GM18909 (cell line): ENCODE measurements at regions not wholly inside any gene's neighbourhood (a gene's known extent, or its start where the extent isn't known, plus 50 kb on each side); places are given as distances from the start of the nearest gene placed in this dataset.

Source experiments
- ATAC-seq: cut with Tn5 transposase; IDR thresholded peaks from one replicate; pipeline ENCODE4 v1.9.1; 2021; ENCODE audit warnings: mild to moderate bottlenecking; ENCODE audit not compliant: unreplicated experiment, poor library complexity

DNA sequence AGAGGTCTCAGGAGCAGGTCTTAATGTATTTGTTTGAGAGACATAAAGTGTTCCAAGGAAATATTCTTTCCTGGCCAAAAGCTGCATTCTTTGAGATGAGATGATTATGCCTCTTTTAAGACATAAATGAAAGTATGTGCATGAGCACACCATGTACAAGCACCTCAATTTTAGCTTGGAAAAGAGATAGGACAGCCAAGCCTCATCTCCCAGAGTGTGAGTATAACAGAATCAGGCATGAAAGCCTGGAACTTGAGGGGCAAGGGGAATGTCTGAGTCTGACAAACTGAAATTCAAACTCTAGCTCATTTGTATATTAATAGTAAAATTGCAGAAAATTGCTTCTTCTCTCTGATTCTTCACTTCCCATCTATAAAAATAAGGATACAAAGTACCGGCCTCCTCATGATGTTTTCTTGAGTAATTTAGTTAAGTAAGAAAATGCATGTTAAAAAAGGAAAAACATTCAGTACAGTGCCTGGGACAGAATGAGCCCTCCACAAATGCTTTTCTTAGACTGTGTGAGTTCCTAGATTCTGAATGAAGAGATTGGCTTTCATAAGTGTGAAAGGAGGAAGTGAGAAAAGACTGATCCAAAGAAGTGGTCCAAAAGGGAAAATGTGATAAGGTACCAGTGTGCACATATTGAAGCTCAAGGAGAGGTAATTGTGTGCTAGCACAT lies 1260.9 kb upstream of the SORCS1 start:
- no peak for ATAC-seq

DNA sequence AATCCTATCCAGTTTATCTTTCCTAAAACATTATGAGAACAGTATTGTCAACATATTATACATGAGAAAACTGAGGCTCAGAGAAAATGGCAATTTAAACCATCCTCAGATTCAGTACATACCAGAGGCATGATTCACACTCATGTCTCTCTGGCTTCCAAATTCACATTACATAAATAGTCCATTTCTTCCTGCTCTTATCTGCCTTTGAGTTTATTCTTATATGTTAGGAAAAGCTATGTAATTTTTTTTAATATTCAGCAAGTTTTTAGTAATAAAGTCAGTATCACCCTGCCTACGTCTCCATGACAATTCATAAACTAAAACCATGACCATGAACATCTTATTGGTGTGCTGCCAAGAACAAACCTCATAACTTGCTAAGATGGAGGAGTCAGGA lies 1260.2 kb upstream of the SORCS1 start:
- ATAC-seq, result no peak

DNA sequence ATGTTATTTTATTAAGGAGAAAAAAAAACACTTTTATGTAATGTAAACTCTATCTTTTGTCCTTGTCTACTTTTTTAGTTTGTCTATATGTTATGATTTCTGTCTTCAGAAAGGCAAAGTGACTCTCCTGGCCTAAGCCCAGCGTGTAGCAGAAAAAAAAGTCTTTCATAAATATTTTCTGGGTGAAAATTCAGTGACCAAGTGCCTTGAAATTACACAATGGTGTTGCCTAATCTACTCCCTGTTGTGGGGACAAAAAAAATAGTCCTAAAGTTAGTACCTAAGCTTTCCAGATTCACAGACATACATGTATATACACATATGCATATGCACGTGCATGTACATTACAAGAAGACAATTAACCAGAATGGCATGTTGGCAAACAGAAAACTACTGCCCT lies 1257.8 kb upstream of the SORCS1 start:
- no peak for ATAC-seq

DNA sequence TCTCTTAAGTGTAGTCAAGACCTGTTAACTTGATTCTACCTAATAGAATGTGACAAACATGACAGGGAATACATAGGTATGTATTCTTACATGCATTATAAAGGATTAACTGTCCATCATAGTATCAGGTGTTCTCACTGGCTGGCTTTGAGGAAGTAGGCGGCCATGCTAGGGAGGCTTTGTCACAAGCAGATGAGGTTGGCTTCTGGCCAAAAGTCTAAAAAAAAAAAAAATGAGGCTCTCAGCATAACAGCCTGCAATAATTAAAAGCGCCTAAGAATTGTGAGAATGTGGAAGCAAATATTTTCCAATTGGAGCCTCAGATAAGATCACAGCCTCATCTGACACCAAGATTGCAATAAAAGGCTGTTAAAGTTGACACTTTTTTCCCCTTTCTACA lies 1256.8 kb upstream of the SORCS1 start:
- ATAC-seq, result no peak

DNA sequence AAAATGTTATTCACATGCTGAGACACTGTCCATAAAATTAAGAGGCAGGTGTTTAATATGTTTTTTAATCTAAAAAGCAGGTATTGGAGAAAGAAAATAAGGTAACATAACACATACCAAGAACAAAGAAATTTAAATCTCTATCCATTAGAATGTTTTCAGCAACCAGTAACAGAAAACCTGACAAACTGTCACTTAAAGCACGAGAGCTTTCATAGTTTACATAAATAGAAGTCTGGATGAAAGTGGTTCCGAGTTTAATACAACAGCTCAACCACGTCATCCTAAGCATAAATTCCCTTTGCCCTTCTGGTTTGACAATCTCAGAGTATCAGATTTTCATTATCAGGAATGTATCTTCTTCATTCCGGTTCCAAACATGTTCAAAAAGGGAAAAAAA lies 1249.4 kb upstream of the SORCS1 start:
- no peak for ATAC-seq

DNA sequence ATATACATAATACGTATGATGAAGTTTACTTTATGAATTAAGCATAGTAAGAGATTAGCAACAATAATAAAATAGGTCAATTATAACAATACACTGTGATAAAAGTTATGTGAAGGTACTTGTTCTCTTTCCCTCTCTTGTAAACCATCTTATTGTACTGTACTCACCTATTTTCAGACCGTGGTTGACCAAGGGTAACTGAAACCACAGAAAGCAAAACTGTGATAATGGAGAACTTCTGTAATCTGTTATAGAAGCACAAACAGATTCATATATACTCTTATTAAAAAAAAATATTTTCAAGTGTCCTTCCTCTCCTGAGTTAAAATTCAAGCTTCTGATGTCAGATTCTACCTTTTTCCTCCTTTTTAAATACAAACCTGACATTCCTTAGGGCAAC lies 1247.8 kb upstream of the SORCS1 start:
- no peak for ATAC-seq

DNA sequence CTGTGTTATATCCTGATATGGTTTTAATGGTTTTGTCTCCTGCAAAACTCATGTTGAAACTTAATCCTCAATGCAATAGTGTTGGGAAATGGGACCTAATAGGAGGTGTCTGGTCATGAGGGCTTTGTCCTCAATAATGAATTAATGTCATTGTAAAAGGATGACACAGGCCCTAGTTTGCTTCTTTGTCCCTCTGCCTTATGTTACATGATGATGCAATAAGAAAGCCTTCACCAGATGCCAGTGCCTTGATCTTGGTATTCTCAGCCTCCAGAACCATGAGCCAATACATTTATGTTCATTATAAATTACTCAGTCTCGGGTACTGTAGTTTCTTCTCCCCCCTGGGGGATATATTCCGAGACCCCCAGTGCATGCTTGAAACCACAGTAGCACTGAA lies 1247.4 kb upstream of the SORCS1 start:
- no peak for ATAC-seq

DNA sequence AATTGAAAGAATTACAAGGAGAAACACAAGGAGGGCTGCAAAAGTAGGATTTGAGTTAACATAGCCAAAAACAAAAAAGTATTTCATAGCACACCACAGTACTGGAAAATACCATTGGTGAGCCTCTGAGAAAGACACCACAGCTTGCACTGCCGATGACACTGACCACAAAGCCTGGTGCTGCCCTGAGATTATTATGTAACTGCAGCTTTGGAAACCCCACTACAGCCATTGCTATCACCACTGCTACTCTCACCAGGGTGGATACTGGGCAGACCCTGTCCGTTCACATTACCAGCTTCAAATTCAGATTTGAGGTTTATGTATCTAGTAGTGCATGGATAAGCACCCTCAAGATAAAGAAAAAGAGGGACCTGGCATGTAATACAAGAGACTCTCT lies 1246.7 kb upstream of the SORCS1 start:
- ATAC-seq, result no peak

DNA sequence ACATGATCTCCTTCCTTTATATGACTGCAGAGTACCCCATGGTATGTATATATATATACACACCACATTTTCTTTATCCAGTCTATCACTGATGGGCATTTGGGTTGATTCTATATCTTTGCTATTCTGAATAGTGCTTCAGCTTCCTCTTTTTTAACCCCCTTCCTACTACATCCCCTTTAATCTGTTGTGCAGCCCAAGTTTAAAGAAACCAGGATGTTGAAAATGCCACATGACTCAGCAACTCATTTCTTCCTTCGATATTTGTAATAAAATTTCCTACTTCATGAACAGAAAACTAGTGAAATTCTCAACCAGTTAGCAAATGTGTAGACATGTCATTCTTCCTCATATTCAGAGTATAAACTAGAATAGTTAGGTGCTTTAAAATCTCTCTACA lies 1245.7 kb upstream of the SORCS1 start:
- no peak for ATAC-seq

DNA sequence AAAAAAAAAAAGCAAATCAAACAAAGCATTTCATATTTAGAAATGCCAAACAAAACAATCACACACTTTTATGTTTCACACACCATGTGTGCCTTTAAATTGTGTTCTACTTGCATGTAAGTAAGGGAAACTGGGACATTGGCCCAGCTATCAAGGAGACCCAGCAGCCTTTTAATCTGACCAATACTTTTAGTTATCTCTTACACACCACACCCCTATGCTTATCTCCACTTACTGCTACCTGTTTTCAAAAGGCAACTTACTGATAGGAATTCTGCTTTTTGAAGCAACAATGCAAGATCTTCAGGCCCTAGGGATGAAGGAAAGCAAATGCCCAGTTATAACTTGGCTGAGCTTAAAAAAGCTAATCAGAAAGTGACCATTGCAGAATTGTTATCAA lies 1244.8 kb upstream of the SORCS1 start:
- ATAC-seq, result no peak

DNA sequence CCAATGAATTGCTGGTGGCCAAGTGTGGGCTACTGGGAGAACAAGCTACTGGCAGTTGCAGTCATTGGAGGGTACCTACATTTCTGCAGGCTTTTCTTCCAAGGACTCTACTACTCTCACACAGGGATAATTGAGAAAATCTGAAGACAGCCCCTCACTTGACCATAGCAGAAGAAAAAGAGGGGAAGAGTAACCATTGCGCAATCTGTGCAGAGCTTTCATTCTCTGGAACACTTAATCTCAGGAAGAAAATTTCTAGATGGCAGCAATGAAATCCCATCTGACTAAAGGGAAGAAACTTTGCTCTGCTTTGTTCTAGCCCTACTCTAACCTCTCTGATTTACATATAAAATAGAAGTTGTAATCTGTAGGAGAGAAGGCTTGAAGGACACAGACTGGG lies 1239.6 kb upstream of the SORCS1 start:
- ATAC-seq, result no peak

DNA sequence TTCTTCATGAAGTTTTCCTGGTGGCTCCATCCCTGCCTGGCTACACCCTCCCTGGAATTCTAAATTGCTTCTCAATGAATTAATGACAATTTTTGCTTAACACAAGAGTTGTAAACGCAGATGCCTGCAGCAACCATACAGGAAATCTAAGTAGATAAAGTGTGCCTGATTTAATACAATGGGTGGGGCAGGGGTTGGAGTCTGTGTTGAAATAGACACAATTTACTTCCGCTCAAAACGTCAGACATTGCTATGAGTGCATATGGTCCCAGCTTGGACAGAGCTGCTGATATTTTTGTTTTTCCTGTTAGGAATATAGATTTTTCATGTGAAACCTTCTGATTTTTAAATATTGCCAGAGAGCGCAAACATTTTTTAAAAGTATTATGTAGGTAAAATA lies 1235.0 kb upstream of the SORCS1 start:
- ATAC-seq, result no peak

DNA sequence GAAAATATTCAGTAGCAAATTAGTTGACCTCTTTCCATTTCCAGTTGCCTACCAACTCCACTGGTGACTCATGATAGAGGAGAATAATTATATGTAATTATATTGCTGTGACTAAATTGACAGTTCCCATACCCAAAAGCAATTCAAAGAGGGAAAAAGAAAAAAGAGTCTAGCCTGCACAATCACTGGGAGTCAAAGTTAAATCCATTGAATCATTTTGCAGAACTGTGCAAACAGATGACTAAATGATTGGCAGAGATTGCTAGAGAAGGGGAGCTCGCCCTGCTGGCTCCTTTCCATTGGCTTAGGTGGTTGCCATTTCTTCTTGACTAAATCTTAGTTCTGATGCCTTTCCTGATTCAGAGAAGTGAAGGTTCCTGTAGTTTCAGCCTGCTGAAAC lies 1228.6 kb upstream of the SORCS1 start:
- ATAC-seq, result no peak

DNA sequence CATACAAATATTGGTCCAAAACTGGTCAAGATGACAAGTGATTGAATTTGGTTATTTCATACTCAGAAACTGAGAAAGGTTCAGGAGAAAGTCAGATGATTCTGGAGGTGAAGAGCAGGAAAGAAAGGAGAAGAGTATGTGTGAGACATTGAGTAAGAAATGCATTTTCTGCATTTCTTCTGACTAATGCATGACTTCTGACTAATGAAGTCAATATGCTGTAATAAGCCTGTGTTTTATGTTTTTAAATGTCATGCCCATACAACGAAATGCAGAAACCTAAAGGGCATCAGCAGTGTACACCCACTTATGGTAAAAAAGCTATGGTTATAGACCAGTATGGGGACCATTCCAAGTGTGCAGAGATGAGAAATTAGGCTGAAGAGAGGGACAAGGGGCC lies 1227.8 kb upstream of the SORCS1 start:
- no peak for ATAC-seq

DNA sequence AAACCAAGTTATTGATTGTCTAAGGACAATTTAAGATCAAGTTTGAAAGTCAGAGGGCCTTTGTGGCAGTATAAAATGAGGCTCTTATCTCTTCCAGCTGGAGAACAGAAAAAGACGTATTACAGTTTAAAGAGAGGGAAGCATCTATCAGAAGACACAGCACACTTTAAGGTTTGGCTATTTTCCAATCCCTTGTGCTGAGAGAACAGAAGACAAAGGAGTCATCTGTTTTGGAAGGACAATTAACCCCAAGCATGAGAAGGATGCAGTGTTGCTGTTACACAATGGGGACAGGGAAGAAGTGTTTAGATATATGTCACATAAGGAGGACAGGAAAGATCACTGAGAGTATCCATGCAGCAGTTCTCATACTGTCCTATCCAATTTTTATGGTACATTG lies 1224.2 kb upstream of the SORCS1 start:
- ATAC-seq, result no peak

DNA sequence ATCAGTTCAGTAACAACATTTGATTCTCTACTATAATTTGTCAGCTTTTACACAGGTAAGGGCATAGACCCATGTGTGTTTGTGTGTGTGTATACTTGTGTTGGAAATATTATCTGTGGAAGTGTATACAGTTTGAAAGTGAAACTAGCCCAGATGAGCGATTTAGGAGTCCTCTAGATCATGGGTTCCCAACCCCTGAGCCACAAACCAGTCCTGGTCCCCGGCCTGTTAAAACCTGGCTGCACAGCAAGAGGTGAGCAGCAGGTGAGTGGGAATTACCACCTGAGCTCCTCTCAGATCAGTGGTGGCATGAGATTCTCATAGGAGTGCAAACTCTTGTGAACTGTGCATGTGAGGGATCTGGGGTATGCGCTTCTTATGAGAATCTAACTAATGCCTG lies 1221.5 kb upstream of the SORCS1 start:
- no peak for ATAC-seq

DNA sequence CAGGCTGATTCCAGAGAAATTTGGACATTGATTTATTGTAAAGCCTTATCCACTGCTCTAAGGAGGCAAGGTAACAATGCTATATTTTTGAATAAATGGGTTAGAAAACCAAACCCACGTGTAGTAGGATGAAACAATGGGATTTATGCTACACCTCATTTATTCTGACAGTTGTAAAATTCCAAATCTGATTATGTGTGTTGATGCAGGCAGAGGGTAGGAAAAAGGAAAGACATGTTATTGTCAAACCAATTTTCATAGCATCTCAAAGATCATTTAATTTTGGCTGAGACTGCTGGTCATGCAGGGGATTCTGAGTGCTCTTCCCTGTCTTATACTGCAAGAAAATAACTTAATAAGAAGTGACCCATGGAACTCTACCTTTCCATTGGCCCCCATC lies 1219.9 kb upstream of the SORCS1 start:
- ATAC-seq, result no peak

DNA sequence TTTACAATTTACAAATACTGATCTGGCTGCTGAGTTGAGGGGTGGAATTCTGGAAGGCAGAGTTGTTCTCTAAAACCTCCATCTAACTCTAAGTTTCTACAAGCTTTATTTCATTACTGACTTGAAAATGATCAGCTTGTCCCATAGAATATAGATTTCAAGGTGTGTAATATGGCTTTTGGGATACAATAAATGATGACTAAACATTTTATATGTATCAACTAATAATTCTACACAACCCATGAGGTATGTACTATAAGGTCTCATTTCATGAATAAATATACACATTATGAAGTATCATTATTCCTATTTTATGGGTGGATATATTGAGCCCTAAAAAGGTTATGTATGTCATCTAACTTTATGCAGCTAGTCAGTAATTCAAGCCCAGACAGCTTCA lies 1214.3 kb upstream of the SORCS1 start:
- no peak for ATAC-seq

DNA sequence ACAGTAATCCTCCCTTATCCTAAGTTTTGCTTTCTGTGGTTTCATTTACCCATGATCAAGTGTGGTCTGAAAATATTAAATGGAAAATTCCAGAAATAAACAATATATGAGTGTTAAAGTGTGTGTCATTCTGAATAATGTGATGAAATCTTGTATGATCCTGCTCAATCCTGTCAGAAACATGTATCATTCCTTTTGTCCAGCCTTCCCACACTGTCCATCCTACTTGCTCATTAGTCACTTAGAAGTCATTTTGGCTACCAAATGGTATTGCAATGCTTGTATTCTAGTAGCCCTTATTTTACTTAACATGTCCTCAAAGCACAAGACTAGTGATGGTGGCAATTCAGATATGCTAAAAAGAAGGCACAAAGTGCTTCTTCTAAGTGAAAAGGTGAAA lies 1211.2 kb upstream of the SORCS1 start:
- no peak for ATAC-seq

DNA sequence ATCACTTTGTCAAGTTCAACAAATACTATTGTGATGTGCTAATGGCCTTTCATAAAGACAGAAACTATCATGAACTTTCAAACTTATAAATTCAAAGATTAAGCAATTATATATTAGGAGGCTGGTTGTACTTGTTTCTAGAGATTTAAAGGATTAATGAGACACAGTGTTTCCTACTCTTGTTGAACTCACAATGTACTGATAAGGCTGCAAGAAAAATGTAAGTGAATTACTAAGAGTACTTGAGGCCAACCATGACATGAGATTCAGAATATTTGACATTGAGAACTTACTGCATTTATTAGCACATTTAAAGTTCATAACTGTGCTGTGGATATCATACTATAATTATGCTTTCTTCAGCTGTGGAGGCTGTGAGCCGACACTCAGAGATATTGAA lies 1210.5 kb upstream of the SORCS1 start:
- ATAC-seq, result no peak

DNA sequence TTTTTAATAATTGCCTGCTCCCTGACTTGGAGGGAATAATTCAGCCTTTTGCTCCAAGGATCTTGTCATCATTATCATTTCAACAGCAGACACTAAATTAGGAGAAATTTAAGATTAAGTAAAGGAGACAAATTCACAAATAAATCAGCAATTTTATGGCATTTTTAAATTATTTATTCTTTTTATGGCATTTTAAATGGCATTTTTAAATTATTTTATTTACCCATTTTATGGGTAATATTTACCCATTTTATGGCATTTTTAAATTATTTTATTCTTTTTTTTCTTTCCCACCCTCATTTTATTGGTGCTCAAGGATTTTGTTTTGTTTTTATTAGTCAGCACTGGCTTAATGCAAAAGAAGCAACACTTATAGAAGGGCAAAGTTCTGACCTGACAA lies 1201.0 kb upstream of the SORCS1 start:
- no peak for ATAC-seq

DNA sequence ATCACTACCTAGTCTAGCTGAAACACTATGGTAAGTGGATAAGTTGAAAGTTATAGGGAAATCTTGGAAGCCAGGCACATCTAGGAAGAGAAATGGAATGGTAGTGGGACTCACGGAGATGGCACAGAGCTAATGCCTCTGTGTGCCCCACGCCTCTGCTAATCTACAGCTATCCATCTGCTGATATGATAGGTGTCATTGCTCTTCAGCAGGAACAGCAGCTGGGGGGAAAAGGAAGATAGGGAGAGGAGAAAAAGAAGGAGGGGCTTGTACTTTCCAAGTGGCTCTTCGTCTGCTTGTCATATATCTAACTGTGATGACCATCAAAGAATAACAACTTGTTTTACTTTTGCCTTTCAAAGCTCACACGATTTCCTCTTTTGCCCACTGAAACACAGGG lies 1199.1 kb upstream of the SORCS1 start:
- ATAC-seq, result no peak

DNA sequence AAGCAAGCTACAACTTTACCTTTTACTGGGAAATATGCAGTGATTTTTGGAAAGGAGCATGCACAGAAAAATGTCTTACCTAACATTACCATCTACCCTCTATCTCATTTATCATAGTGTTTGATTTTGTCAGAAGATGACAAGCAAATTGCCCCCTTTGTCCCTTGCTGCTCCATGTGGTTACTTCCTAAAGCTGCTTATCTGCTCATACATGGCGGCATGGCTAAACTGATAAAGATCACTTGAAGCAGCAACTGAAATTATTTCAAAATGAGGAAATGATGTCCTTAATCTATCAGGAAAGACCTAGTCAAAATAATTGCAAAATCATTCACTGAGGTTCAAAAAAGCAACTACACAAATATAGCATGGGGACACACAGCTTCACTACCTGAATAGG lies 1198.5 kb upstream of the SORCS1 start:
- no peak for ATAC-seq
